GM10266 (cell line): ENCODE measurements at regions not wholly inside any gene's neighbourhood (a gene's known extent, or its start where the extent isn't known, plus 50 kb on each side); places are given as distances from the start of the nearest gene placed in this dataset.
"Not testable (repeated sequence)": the region's sequence is repeated elsewhere in the genome, so short reads cannot be mapped to it uniquely, and the experiment has no call there.

ENCODE experiments used
- DNase-seq: peaks from one replicate; pipeline ENCODE4 v3.0.0; 2012; ENCODE audit errors: extremely low spot score
- TF ChIP-seq, protein P1 (sequence below): IDR thresholded peaks from 2 replicates; pipeline ENCODE4 v1.5.1; 2012; ENCODE audit warnings: mild to moderate bottlenecking, low read depth; ENCODE audit not compliant: control insufficient read depth, insufficient read depth; ENCODE audit errors: missing control alignments

DNA sequence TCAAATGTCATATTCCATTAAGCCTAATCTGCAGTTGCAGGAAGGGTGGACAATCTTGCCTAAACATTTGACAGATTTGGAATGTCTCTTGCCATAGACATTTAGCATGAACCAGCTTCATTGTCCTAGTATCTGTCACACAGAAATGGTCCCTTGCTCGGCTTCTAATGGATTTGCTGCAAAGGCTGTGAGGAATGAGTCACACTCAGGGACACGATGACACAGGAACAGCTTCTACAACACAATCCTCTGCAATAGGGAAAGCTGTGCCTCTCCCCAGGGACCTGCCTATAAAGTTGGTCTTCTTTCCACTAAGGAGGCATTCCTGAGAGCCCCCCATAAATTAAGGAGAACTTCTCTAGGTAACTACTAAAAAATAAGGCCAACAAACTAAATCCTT, 155.1 kb upstream of the L3MBTL4 start:
- TF ChIP-seq, protein P1, sequence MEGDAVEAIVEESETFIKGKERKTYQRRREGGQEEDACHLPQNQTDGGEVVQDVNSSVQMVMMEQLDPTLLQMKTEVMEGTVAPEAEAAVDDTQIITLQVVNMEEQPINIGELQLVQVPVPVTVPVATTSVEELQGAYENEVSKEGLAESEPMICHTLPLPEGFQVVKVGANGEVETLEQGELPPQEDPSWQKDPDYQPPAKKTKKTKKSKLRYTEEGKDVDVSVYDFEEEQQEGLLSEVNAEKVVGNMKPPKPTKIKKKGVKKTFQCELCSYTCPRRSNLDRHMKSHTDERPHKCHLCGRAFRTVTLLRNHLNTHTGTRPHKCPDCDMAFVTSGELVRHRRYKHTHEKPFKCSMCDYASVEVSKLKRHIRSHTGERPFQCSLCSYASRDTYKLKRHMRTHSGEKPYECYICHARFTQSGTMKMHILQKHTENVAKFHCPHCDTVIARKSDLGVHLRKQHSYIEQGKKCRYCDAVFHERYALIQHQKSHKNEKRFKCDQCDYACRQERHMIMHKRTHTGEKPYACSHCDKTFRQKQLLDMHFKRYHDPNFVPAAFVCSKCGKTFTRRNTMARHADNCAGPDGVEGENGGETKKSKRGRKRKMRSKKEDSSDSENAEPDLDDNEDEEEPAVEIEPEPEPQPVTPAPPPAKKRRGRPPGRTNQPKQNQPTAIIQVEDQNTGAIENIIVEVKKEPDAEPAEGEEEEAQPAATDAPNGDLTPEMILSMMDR = no peak
- no peak for DNase-seq

DNA sequence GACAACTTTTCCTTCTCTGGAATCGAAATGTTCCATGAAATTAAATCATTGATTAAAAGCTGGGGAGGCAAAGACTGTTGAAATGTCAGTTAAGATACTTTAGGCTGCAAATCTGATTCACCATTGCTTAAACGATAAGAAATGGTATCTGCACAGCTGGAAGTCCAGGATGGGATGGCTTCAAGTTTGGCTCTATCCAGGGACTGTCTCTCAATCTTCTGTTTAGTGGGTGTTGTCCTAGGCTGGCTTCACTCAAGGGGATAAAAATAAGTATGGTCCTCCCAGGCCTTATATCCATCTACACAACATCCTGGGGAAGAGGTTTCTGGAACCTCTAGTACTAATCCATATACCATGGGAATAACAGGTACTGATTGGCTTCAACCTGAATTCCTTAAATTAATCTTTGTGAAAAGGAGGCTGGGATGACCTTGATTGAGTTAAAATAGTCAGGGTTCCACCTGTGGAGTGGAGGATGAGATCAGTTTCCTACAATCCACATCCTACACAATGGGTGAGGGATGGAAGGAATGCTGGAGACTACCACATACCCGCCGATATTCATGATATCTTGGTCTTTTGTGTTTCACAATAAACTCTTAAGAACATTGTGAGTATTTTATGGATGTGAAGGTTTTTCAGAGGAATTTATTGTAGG, 156.0 kb upstream of the L3MBTL4 start:
- TF ChIP-seq, protein P1 = no peak
- DNase-seq = no peak

DNA sequence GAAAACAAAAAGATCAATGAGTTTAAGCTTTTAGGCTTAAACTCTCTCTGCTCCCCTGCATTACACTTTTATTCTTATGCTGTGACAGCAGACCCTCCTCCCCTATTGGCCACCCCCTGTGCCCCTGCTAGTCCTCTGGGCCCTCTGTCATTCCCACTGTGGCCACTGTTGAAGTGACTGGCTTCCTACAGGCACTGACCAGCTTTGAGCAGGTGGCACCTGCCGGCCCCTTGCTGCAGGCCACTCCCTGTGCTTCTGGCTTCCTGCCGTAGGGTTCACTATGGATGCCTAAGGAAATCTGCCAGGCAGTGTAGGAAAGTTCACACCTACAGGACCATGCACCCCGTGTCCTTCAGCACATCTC, 156.5 kb upstream of the L3MBTL4 start:
- TF ChIP-seq, protein P1 = no peak
- DNase-seq = no peak

DNA sequence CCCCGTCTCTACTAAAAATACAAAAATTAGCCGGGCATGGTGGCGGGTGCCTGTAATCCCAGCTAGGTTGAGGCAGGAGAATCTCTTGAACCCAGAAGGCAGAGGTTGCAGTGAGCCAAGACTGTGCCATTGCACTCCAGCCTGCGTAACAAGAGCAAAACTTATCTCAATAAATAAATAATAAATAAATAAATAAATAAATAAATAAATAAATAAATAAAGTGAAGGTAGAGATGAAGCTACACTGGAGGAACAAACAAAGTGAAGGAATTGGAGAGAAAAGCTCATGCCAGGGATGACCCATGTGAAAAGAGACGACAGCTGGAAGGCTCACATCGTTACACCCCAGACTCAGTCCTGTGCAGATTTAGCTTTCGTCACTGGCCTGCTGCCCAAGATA, 157.3 kb upstream of the ARHGAP28 start:
- DNase-seq = not testable (repeated sequence)

DNA sequence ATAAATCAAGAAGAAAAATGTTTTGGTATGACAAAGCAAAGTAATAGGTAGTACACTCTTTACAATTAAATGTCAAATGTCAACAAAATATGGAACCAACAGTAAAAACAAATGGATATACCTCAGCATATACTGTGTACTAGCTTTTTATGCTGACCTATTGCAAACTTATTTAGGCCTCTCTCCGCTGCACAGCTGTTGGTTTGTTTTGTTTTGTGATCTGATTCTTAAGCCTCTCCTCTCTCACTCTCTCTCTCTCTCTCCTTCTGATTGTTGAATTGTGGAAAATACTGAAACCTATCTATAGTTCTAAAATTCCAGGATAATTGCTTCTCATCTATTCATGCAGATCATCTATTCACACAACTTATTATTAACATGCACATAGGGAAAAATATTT, 154.9 kb upstream of the ARHGAP28 start:
- no peak for DNase-seq
- TF ChIP-seq, protein P1 = no peak

DNA sequence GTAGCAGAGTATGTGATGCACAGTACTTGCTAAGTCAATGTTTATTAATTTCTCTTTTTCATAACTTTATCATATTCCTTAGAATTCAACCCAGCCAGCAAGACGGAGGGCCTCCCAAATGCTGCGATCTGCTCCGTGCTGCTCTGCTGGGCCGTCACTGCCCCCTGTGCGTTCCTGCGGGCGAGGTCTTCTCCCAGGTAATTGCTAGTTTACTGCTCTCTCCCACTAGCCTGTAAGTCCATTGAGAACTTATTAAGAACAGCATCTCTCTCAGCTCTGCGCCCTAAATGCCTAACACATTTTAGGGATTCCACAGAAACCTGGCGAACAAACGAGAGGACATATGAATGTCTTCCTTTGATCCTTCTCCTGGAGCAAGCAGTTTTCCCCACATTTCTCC, 153.6 kb upstream of the ARHGAP28 start:
- TF ChIP-seq, protein P1 = no peak
- DNase-seq = no peak

DNA sequence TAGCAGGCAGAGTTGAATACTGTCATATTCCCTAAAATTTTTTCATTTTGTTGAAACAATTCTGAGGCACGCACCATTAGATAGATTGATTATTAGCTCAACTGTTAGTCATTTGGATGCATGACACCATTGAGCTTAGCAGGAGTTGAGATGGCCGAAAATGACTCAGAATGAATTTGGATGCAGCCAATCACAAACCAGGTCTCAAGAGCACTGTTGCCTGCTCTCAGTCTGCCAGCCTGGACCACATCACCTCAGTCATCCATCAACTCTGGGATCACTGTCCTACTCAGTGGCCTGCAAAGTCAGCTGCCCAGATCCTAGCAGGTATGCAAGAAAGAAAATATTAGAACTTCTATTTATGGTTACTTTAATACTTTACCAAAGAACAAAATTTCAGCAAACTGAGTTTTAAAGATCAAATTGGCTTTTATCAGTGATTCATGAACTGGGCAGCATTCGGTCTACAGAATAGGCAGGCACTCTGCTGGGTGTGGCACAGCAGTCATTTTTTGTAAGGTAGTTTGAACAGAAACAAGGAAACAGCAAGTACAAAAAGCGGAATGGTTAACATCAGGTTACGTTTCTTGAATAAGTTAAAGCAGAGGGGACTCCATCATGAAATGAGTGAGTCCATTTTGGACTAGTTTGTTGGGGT, 152.7 kb upstream of the ARHGAP28 start:
- TF ChIP-seq, protein P1 = no peak
- DNase-seq = no peak
